ENCODE measurements at regions not wholly inside any gene's neighbourhood (a gene's known extent, or its start where the extent isn't known, plus 50 kb on each side); places are given as distances from the start of the nearest gene placed in this dataset.

GRCh38 chr20:12395760-12396159 is 478.1 kb downstream of the BTBD3 start:
- no peak for DNase-seq (ENCODE audit: low spot score)
- POLR2A ChIA-PET (ENCODE audit: low non-redundant PET), result no interaction called here
- no peak for TF ChIP-seq CTCF (conservative IDR thresholded peaks at IDR 0.05; ENCODE audit: low read depth)
- CTCF ChIA-PET, result no interaction called here
- no peak overlapping the region for H3K27ac ChIP-seq

GRCh38 chr20:12399110-12399836 is 481.6 kb downstream of the BTBD3 start:
- ChIA-PET CTCF (no interaction called here), POLR2A (ENCODE audit: low non-redundant PET) (no interaction called here)
- no peak overlapping the region for H3K27ac ChIP-seq
- TF ChIP-seq CTCF (conservative IDR thresholded peaks at IDR 0.05; ENCODE audit: low read depth), result no peak
- DNase-seq (ENCODE audit: low spot score), result no peak

- no peak for TF ChIP-seq CTCF (conservative IDR thresholded peaks at IDR 0.05; ENCODE audit: low read depth)
- CTCF ChIA-PET, result no interaction called here
- no peak for DNase-seq (ENCODE audit: low spot score)
- POLR2A ChIA-PET (ENCODE audit: low non-redundant PET), result no interaction called here
- H3K27ac ChIP-seq, result no peak overlapping the region
Measured at GRCh38 chr20:12404941-12405340, 487.2 kb downstream of the BTBD3 start.

GRCh38 chr20:12406978-12407377 is 489.3 kb downstream of the BTBD3 start:
- DNase-seq (ENCODE audit: low spot score), result no peak
- ChIA-PET CTCF (no interaction called here), POLR2A (ENCODE audit: low non-redundant PET) (no interaction called here)
- TF ChIP-seq CTCF (conservative IDR thresholded peaks at IDR 0.05; ENCODE audit: low read depth), result no peak
- H3K27ac ChIP-seq, result no peak overlapping the region

GRCh38 chr20:12409501-12409900 is 491.8 kb downstream of the BTBD3 start:
- no peak overlapping the region for H3K27ac ChIP-seq
- DNase-seq (ENCODE audit: low spot score), result peak; percentile 48
- no peak for TF ChIP-seq CTCF (conservative IDR thresholded peaks at IDR 0.05; ENCODE audit: low read depth)
- ChIA-PET POLR2A (ENCODE audit: low non-redundant PET) (no interaction called here), CTCF (no interaction called here)

- CTCF ChIA-PET, result no interaction called here
Measured at GRCh38 chr20:12410783-12411182, 493.1 kb downstream of the BTBD3 start.

More at GRCh38 chr20:12410783-12411182, 493.1 kb downstream of the BTBD3 start:
- no peak for DNase-seq (ENCODE audit: low spot score)
- TF ChIP-seq CTCF (conservative IDR thresholded peaks at IDR 0.05; ENCODE audit: low read depth), result no peak
- POLR2A ChIA-PET (ENCODE audit: low non-redundant PET), result no interaction called here
- no peak overlapping the region for H3K27ac ChIP-seq
